Left renal cortex interstitium (tissue), 4 donors: ENCODE measurements at regions not wholly inside any gene's neighbourhood (a gene's known extent, or its start where the extent isn't known, plus 50 kb on each side); places are given as distances from the start of the nearest gene placed in this dataset.

Experiments
- DNase-seq, 4 donors: peaks; one replicate each; pipeline ENCODE4 v3.0.0-alpha.2; 2013; ENCODE audit warnings: low read depth in 4 of 4, low spot score in 2 of 4, missing footprints in 1 of 4

DNA sequence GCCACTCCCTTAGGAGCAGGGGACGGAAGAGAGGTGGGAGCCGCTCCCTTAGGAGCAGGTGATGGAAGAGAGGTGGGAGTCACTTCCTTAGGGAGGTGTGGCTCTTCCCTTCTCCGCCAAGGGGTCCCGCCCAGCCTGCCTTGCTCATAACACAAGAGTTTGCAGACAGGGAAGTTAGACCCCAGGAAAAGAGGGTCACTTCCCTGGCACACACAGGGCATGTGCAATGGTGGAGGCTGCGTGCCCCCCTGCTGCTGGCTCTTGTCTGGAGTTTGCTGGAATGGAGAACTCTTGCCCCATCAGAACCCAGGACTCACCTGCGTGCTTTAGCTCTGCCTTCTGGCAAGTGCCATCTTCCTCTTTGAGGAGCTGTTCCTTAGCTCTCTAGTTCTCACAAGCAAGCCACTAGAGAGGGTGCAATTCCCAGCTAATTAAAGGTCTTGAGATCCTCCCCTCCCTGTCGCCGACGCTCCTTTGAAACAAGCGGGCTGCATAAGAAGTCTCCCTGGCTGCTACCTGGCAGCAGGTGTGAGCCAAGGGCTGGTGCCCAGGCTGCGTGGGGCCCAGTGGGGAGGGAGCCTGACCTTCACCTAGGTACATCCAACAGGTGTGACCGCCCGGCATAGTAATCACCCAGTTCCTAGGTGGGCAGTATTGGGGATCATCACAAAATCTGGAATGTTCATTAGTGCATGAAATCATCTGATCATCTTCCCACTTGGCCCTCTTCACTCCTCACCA, 281.6 kb downstream of the ZNF536 start:
- no peak for DNase-seq

DNA sequence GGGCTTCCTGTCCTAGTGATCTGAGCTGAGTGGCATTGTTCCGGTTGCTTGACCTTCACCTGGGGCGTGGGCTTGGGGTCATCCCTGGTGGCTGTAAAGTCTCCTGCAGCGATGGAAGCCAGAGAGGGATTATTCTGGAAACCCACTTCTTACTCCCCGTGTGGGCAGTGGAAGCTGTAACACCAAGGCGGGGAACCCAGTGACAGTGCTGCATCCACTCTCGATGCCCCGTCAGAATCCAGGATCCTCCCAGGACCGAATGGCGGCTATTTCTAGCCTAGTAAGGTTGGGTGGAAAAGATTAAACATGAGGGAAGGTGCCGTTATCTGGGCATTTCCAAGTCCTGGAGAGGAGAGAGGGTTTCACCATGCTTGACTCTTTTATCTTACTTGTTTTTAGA, 280.6 kb downstream of the ZNF536 start:
- DNase-seq = no peak

DNA sequence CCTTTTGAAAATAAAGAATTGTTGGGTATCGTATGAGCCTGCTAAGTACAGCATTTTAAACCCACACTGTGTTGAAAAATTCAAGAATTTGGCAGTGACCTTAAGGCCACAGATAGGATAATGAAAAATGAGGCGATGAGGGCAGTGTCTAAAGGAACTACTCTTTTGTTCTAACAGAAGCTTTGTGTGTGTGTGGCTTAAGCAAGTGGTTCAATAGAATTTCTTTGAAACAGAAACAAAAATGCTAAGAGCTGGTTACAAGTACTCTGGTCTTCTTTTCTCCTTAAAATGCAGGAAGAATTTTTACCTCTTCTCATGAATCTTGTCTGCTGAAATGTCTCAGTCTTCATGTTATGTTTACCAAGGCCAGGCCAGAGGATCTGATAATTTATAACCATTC, 279.5 kb downstream of the ZNF536 start:
- DNase-seq = no peak

- DNase-seq = no peak
Measured at GRCh38 chr19:30651066-30651465, 278.9 kb downstream of the ZNF536 start.

DNA sequence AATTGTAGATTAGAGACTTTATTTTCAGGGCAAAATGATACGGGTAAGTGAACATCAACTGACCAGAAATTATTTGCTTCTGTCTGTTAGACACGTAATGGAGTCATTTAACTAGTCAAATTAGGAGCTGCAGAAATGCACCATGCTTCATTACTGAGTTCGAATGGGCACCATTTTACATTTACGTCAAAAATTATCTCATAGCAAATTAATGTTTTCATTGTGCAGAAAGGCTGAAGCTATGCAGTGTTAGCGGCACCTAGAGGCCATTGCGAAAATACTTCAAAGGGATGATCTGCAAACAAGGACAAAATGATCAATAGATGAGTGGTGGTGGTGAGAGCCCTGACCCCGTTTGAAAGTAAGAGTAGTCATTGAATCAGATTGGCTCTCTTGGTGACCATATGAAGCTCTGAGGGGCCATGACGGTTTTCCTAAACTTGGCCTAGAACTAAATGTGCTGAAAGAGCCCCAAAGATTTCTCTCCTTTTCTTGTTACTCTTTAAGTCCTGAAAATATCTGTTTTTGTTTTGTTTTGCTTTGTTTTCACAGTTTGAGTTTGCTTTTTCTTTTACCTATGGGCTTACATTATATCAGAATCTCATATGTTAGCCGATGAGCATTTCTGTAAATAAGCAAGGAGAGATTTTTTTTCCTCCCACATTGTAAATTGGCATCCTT, 277.9 kb downstream of the ZNF536 start:
- DNase-seq = no peak

GRCh38 chr19:30648866-30649862, 277.0 kb downstream of the ZNF536 start:
- DNase-seq = no peak

DNA sequence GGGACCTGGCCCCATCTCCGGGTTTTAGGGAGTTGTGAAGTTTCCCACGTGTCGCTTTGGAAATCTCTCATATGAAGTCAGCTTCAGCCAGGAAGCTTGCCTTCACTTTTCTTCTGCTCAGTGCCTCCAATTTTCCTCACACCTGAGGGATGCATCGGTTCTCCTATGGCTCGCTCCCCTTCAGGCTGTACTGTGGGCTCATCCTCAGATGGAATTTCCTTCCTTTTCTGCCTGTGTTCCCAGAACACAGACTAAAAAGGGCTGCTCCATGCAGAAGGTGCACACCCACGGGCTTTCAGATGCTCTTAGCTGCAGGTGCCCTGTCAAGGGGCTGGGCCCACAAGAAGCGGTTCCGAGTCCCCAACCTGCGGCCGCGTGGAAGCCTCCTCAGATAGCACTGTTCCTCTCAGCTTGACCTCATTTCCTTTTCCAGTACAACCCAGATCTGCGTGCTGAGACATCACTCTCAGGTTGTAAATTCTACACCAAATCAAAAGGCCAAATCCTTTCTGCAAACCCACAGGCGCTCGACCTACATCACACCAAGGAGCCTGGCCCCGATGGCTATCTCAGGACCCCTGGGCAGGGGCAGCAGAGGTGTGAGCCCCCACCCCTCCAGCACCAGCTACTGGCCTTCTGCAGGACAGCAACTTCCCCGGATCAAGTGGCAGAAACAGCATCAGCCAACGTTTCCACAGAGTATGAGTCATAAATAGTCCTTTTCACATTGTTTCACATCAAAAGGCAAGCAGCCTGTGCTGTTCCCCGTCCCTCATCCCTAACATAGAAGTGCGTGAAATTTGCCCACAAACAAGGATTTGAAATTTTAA, 275.9 kb downstream of the ZNF536 start:
- DNase-seq = no peak

GRCh38 chr19:30646806-30647205, 274.6 kb downstream of the ZNF536 start:
- no peak for DNase-seq

DNA sequence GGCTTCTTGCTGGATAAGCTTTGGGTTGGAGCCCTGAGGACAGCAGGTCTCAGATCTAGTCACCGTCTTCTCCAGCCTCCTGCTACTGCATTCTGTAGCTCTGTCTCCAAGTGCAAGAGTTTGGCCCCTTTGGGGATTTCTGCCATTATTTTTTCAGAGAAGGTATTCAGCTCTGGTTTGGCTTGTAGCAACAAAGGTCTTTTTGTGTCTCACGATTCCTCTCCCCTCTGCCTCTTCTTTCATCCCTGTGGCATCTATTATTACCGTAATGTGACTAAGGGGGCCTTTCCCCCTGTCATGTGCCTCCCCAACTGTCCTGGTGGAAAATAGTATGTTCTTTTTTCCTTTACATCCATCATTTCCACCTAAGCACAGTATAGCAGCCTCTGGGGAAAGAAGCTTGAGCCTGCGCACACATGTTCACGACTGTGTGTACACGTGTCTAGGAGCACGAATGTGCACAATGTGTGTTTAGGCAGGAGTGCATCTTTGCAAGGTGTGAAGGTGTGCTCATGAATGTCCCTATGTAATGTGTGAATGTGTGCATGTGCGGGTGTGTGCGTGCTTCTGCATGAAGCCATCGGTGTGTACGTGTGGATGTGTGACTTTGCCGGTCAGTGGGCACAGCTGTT, 273.9 kb downstream of the ZNF536 start:
- no peak for DNase-seq

- no peak for DNase-seq
Measured at GRCh38 chr19:30640252-30640965, 268.2 kb downstream of the ZNF536 start.

- DNase-seq = no peak
Measured at GRCh38 chr19:30638889-30639288, 266.7 kb downstream of the ZNF536 start.

DNA sequence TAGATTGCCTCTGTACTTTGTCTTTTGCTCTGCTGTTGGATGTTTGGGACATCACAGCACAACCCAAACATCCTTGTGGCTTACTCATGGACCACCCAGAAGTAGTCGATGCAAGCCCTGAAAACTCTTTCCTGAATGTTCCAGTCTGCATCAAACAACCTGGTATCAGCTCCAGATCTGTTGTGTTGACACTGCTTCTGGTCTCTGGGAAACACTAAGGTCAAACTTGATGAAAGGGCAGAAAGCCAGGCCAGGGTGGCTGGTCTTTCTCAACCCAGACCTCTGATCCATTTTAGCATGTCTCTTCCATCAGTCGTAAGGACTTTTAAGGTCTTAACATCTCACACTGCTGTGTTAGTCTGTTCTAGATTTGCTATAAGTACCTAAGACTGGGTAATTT, 265.7 kb downstream of the ZNF536 start:
- DNase-seq = no peak

DNA sequence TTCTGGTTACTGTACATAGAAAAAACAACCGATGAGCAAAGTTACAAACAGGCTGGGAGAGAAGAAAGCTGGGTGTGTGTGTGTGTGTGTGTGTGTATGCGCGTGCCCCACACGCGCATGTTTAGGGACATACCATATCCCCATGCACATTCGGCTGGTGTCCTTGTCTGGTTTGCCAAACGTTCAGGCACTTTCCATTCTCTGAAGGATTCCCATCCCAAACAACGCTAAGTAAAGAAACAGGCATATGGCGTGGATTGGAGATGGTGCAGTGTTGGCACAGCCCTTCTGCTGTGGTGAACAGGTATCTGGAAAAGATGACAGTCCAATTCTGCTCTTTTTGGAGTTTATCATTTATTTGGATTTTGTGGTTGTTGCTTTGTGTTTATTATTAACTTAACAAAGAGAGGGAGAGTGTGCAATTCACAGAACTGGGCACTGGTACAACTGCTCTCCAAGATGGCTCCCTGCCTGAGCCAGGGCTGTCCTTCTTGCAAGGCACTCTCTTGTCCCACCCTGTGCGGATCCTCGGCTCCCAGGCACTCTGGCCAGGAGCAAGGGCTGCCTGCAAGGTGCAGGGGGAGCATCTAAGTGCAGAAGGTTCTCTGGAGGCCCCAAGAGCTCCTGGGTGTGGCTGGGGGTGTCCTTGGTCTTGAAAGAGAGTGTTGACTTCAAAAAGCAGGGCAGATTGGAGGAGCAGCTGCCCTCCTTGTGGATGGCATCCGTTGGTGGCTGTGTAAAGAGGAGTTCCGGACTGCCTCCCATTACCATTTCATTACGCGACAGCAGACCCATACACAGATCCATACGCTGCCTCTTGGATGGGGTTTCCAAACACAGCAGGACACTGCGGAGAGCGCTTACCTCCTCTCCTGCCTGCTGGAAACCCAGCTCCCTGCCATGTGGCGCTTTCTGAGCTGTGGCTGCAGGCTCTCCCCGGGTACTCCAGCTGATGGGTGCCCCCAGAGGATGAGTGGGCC, 263.1 kb downstream of the ZNF536 start:
- DNase-seq = no peak

GRCh38 chr19:30634131-30634830, 262.1 kb downstream of the ZNF536 start:
- no peak for DNase-seq

GRCh38 chr19:30631033-30631370, 258.8 kb downstream of the ZNF536 start:
- DNase-seq = no peak

- no peak for DNase-seq
Measured at GRCh38 chr19:30630289-30631032, 258.3 kb downstream of the ZNF536 start.

GRCh38 chr19:30629086-30629485, 256.9 kb downstream of the ZNF536 start:
- no peak for DNase-seq
